ENCODE measurements at regions not wholly inside any gene's neighbourhood (a gene's known extent, or its start where the extent isn't known, plus 50 kb on each side); places are given as distances from the start of the nearest gene placed in this dataset.

DNA sequence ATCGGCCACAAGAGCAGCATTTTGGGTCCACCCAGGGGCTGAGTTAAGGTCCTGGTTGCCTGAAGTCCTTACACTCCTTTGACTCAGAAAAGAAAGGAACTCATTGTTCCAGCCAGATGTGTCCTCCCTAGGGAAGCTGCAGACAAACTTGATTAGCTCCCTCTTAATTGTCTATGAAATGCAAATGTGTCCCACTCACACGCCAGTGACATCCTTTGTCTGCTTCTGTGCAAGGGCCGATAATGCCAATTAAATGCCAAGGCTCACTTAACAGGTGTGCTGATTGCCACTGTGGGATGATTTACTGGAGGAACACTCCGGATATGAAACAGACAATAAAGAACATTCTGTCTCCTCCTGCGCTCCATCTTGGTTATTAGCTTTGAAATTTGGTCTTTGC lies 332.9 kb upstream of the CPEB2 start:
- no peak overlapping the region for H3K4me3 ChIP-seq (ENCODE audit: low read depth, low read length)
- TF ChIP-seq ZNF768 (tag by site-specific recombination; IDR thresholded peaks at IDR 0.05) = no peak
- TF ChIP-seq FEZF1 (tag by site-specific recombination; IDR thresholded peaks at IDR 0.05) = no peak
- TF ChIP-seq ZNF645 (tag by site-specific recombination; IDR thresholded peaks at IDR 0.05) = no peak
- TF ChIP-seq ZNF521 (tag by site-specific recombination; IDR thresholded peaks at IDR 0.05) = no peak
- TF ChIP-seq TRIM28 (IDR thresholded peaks at IDR 0.05; ENCODE audit: borderline replicate concordance, low read length) = no peak
- TF ChIP-seq ZFP41 (tag by site-specific recombination; IDR thresholded peaks at IDR 0.05; ENCODE audit: borderline replicate concordance) = no peak
- TF ChIP-seq ZXDB (tag by site-specific recombination; IDR thresholded peaks at IDR 0.05) = no peak
- TF ChIP-seq ZNF664 (tag by site-specific recombination; IDR thresholded peaks at IDR 0.05) = no peak
- ChIA-PET POLR2A (no interaction called here), CTCF (no interaction called here)
- H3K4me1 ChIP-seq (ENCODE audit: control insufficient read depth, insufficient read depth, low read length) = no peaks in the 10 kb centered on the region
- H3K36me3 ChIP-seq (ENCODE audit: control insufficient read depth in 2 of 2, insufficient read depth in 1 of 2, low read length in 2 of 2) = no peaks in the 10 kb centered on the region
- no peaks in the 10 kb centered on the region for H3K9me3 ChIP-seq (ENCODE audit: control insufficient read depth, insufficient read depth, low read depth, low read length)
- no peak overlapping the region for H3K27ac ChIP-seq (ENCODE audit: extremely low read depth, low read depth, low read length)

GRCh38 chr4:14671146-14671545 lies 331.1 kb upstream of the CPEB2 start:
- Histone ChIP-seq H3K4me1 (ENCODE audit: control insufficient read depth, insufficient read depth, low read length) (no peaks in the 10 kb centered on the region), H3K36me3 (ENCODE audit: control insufficient read depth in 2 of 2, insufficient read depth in 1 of 2, low read length in 2 of 2) (no peaks in the 10 kb centered on the region), H3K9me3 (ENCODE audit: control insufficient read depth, insufficient read depth, low read depth, low read length) (no peaks in the 10 kb centered on the region), H3K4me3 (ENCODE audit: low read depth, low read length) (no peak overlapping the region), H3K27ac (ENCODE audit: extremely low read depth, low read depth, low read length) (no peak overlapping the region)
- TF ChIP-seq, protein P1, sequence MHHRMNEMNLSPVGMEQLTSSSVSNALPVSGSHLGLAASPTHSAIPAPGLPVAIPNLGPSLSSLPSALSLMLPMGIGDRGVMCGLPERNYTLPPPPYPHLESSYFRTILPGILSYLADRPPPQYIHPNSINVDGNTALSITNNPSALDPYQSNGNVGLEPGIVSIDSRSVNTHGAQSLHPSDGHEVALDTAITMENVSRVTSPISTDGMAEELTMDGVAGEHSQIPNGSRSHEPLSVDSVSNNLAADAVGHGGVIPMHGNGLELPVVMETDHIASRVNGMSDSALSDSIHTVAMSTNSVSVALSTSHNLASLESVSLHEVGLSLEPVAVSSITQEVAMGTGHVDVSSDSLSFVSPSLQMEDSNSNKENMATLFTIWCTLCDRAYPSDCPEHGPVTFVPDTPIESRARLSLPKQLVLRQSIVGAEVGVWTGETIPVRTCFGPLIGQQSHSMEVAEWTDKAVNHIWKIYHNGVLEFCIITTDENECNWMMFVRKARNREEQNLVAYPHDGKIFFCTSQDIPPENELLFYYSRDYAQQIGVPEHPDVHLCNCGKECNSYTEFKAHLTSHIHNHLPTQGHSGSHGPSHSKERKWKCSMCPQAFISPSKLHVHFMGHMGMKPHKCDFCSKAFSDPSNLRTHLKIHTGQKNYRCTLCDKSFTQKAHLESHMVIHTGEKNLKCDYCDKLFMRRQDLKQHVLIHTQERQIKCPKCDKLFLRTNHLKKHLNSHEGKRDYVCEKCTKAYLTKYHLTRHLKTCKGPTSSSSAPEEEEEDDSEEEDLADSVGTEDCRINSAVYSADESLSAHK (tag by site-specific recombination; IDR thresholded peaks at IDR 0.05) = no peak
- TF ChIP-seq, protein P2, sequence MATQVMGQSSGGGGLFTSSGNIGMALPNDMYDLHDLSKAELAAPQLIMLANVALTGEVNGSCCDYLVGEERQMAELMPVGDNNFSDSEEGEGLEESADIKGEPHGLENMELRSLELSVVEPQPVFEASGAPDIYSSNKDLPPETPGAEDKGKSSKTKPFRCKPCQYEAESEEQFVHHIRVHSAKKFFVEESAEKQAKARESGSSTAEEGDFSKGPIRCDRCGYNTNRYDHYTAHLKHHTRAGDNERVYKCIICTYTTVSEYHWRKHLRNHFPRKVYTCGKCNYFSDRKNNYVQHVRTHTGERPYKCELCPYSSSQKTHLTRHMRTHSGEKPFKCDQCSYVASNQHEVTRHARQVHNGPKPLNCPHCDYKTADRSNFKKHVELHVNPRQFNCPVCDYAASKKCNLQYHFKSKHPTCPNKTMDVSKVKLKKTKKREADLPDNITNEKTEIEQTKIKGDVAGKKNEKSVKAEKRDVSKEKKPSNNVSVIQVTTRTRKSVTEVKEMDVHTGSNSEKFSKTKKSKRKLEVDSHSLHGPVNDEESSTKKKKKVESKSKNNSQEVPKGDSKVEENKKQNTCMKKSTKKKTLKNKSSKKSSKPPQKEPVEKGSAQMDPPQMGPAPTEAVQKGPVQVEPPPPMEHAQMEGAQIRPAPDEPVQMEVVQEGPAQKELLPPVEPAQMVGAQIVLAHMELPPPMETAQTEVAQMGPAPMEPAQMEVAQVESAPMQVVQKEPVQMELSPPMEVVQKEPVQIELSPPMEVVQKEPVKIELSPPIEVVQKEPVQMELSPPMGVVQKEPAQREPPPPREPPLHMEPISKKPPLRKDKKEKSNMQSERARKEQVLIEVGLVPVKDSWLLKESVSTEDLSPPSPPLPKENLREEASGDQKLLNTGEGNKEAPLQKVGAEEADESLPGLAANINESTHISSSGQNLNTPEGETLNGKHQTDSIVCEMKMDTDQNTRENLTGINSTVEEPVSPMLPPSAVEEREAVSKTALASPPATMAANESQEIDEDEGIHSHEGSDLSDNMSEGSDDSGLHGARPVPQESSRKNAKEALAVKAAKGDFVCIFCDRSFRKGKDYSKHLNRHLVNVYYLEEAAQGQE (tag by site-specific recombination; IDR thresholded peaks at IDR 0.05) = no peak
- no peak for TF ChIP-seq ZNF266 (tag by site-specific recombination; IDR thresholded peaks at IDR 0.05; ENCODE audit: low read depth)
- no peak for TF ChIP-seq ZFP3 (tag by site-specific recombination; IDR thresholded peaks at IDR 0.05; ENCODE audit: low read depth)
- no peak for TF ChIP-seq ZNF132 (tag by site-specific recombination; IDR thresholded peaks at IDR 0.05; ENCODE audit: borderline replicate concordance)
- ChIA-PET CTCF (no interaction called here), POLR2A (no interaction called here)

GRCh38 chr4:14675279-14675985 lies 326.8 kb upstream of the CPEB2 start:
- H3K9me3 ChIP-seq (ENCODE audit: control insufficient read depth, insufficient read depth, low read depth, low read length) = no peaks in the 10 kb centered on the region
- ChIA-PET CTCF (no interaction called here), POLR2A (no interaction called here)
- H3K27ac ChIP-seq (ENCODE audit: extremely low read depth, low read depth, low read length) = no peak overlapping the region
- H3K4me3 ChIP-seq (ENCODE audit: low read depth, low read length) = no peak overlapping the region
- no peaks in the 10 kb centered on the region for H3K4me1 ChIP-seq (ENCODE audit: control insufficient read depth, insufficient read depth, low read length)
- no peaks in the 10 kb centered on the region for H3K36me3 ChIP-seq (ENCODE audit: control insufficient read depth in 2 of 2, insufficient read depth in 1 of 2, low read length in 2 of 2)
- TF ChIP-seq BCL11B (tag by site-specific recombination; IDR thresholded peaks at IDR 0.05; ENCODE audit: low read depth) (no peak), KLF17 (tag by site-specific recombination; IDR thresholded peaks at IDR 0.05) (no peak), ZNF121 (tag by site-specific recombination; IDR thresholded peaks at IDR 0.05) (no peak), GFI1B (tag by site-specific recombination; IDR thresholded peaks at IDR 0.05) (no peak), ZNF302 (tag by site-specific recombination; IDR thresholded peaks at IDR 0.05; ENCODE audit: low read depth) (no peak), ZNF112 (tag by site-specific recombination; IDR thresholded peaks at IDR 0.05) (no peak), ZNF544 (tag by site-specific recombination; IDR thresholded peaks at IDR 0.05) (no peak), SCRT1 (tag by site-specific recombination; IDR thresholded peaks at IDR 0.05; ENCODE audit: borderline replicate concordance) (no peak)

Measured in HEK293 (cell line).